Immature natural killer cell (primary cell): ENCODE measurements at regions not wholly inside any gene's neighbourhood (a gene's known extent, or its start where the extent isn't known, plus 50 kb on each side); places are given as distances from the start of the nearest gene placed in this dataset.

ENCODE experiments used
- DNase-seq, 3 donors: peaks; one replicate each; pipeline ENCODE4 v3.0.0; 2022; ENCODE audit warnings: mixed read lengths in 1 of 3
- H3K27ac Mint-ChIP-seq, 6 donors: one replicate each; pipeline ENCODE4 v1.8.0; 2020; ENCODE audit warnings: mixed read lengths in 6 of 6, mild to moderate bottlenecking in 5 of 6, inconsistent platforms in 4 of 6, moderate library complexity in 3 of 6
- H3K27me3 Mint-ChIP-seq, 3 donors: one replicate each; pipeline ENCODE4 v1.8.0; 2020 to 2021; ENCODE audit warnings: low read depth in 3 of 3, mild to moderate bottlenecking in 3 of 3, mixed read lengths in 3 of 3, moderate library complexity in 3 of 3, inconsistent platforms in 1 of 3
- H3K36me3 Mint-ChIP-seq, 3 donors: one replicate each; pipeline ENCODE4 v1.8.0; 2020; ENCODE audit warnings: mixed read lengths in 3 of 3, inconsistent platforms in 2 of 3, mild to moderate bottlenecking in 2 of 3
- H3K4me1 Mint-ChIP-seq, 2 donors: one replicate each; pipeline ENCODE4 v1.8.0; 2020; ENCODE audit warnings: inconsistent platforms in 2 of 2, mild to moderate bottlenecking in 2 of 2, mixed read lengths in 2 of 2, moderate library complexity in 1 of 2
- H3K4me3 Mint-ChIP-seq, 5 donors: one replicate each; pipeline ENCODE4 v1.8.0; 2020; ENCODE audit warnings: mild to moderate bottlenecking in 5 of 5, mixed read lengths in 5 of 5, inconsistent platforms in 3 of 5, moderate library complexity in 3 of 5
- H3K9me3 Mint-ChIP-seq, 6 donors: one replicate each; pipeline ENCODE4 v1.8.0; 2020; ENCODE audit warnings: mild to moderate bottlenecking in 6 of 6, mixed read lengths in 6 of 6, inconsistent platforms in 4 of 6, moderate library complexity in 3 of 6

GRCh38 chr9:13431692-13432091, 152.2 kb upstream of the MPDZ start:
- Mint-ChIP-seq H3K4me3 (no peak overlapping the region), H3K9me3 (peaks cover 0 to 15% (median 4%) of the 10 kb centered on the region in 6 donors), H3K4me1 (no peaks in the 10 kb centered on the region), H3K27me3 (peaks cover 0 to 3% (median 0%) of the 10 kb centered on the region in 3 donors), H3K36me3 (no peaks in the 10 kb centered on the region), H3K27ac (no peak overlapping the region)
- DNase-seq: no peak

DNA sequence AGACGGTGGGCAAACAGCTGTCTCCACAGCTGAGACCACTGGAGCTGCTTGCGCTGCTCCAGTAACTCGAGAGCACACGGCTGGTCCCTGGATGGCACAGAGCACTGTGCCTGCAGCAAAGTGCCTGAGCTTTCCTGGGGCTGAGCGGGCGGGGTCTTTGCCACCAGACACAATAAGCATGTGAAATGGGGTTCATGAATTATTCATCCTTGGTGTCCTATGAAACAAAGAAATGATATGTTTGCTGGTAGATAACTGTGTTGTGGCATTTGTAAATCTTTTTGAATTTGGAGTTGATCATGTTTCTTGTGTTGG, 151.7 kb upstream of the MPDZ start:
- Mint-ChIP-seq H3K27ac (no peak overlapping the region), H3K36me3 (peaks cover 0 to 2% (median 0%) of the 10 kb centered on the region in 3 donors), H3K4me3 (no peak overlapping the region), H3K4me1 (no peaks in the 10 kb centered on the region), H3K27me3 (peaks cover 0 to 3% (median 0%) of the 10 kb centered on the region in 3 donors), H3K9me3 (peaks cover 0 to 15% (median 3%) of the 10 kb centered on the region in 6 donors)
- no peak for DNase-seq

GRCh38 chr9:13430368-13431221, 151.1 kb upstream of the MPDZ start:
- Mint-ChIP-seq H3K36me3 (peaks cover 0 to 3% (median 0%) of the 10 kb centered on the region in 3 donors), H3K27ac (no peak overlapping the region), H3K4me3 (no peak overlapping the region), H3K4me1 (no peaks in the 10 kb centered on the region), H3K27me3 (no peaks in the 10 kb centered on the region), H3K9me3 (peaks cover 0 to 12% (median 2%) of the 10 kb centered on the region in 6 donors)
- no peak for DNase-seq

DNA sequence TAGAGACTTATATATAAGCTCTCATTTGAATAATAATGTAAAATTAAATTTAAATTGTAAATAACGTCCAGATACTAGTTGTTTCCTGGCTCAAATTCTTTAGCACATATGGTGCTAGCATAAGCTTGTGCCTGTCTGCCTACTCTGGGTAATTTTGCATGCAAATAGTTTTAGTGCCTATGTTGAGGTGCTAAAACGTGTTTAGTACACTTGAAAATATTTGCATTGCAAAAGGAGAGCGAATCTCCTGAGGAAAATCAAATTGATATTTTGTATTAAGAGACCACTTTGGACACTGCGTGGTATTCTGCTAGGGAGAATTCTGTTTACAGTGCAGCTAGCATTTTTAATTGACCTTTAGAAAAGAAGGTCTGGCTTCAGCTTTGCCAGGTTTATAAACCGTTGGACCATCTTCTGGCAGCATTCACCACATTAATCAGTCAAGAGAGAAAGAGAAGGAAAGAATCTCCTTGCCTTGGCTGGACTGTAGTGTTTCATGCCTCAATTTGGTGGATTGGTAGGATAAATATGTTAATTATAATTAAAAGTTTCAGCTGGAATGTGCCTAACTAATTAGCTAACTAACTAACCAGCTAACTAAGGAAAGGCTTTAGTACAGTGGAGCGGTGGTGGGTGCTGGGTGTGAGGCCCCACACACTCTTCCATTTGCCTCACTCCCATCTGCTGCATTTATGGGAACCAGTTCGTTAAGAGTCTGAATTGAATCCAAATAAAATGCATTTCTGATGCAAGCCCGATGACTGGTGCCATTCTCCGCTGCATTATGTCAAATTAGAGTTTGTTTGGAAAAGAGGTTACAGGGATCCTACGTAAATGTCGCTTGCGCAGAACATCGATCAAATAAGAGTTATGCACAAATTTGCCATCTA, 150.1 kb upstream of the MPDZ start:
- no peak for DNase-seq
- Mint-ChIP-seq H3K27ac (no peak overlapping the region), H3K27me3 (peaks cover 0 to 2% (median 0%) of the 10 kb centered on the region in 3 donors), H3K9me3 (peaks cover 0 to 15% (median 4%) of the 10 kb centered on the region in 6 donors), H3K36me3 (peaks cover 0 to 3% (median 0%) of the 10 kb centered on the region in 3 donors), H3K4me3 (no peak overlapping the region), H3K4me1 (no peaks in the 10 kb centered on the region)

DNA sequence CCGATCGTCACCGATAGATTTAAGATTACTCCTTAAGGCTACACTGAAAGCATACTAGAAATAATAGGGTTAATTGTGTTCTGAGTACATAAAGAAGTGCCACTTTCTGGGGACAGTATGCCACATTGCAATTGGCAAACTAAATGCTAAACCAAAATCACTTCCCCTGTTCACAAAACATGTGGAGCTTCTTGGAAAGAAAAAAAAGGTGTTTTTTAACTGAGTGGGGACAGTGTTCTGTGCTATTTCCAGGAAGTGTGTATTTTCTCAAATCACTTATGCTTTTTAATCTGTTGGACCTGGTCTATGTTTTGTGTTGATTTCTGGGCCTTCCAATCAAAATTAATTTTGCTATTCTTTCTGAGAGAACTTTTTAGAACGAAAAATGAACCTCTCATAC, 149.3 kb upstream of the MPDZ start:
- Mint-ChIP-seq H3K27ac (no peak overlapping the region), H3K36me3 (peaks cover 0 to 3% (median 0%) of the 10 kb centered on the region in 3 donors), H3K27me3 (peaks cover 0 to 2% (median 0%) of the 10 kb centered on the region in 3 donors), H3K4me1 (no peaks in the 10 kb centered on the region), H3K9me3 (peaks cover 0 to 18% (median 5%) of the 10 kb centered on the region in 6 donors), H3K4me3 (no peak overlapping the region)
- DNase-seq: no peak

- Mint-ChIP-seq H3K9me3 (peaks cover 0 to 18% (median 5%) of the 10 kb centered on the region in 6 donors), H3K4me1 (no peaks in the 10 kb centered on the region), H3K4me3 (no peak overlapping the region), H3K27me3 (peaks cover 0 to 2% (median 0%) of the 10 kb centered on the region in 3 donors), H3K27ac (no peak overlapping the region), H3K36me3 (peaks cover 0 to 3% (median 0%) of the 10 kb centered on the region in 3 donors)
- no peak for DNase-seq
Observed at GRCh38 chr9:13427587-13427986, 148.1 kb upstream of the MPDZ start.

DNA sequence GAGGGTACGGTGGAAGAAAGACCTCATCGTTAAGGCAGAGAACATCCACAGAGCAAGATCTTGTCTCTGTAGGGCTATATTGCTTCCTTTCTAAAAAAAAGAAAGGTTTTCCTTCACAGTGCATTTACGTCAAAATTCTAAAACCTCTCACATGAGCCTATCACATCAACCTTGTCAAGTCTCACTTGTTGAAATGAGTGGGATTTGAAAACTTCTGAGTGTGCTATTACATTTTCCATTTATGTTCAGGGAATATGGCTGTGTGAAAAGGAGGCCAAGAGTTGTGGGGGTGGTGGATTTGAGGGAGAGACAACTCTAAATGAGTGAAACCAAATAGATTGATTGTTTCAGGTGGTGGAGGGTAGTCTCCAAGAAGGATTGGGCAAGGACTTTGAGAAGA, 147.1 kb upstream of the MPDZ start:
- Mint-ChIP-seq H3K27ac (no peak overlapping the region), H3K27me3 (peaks cover 0 to 2% (median 0%) of the 10 kb centered on the region in 3 donors), H3K9me3 (peaks cover under 1 to 13% (median 4%) of the 10 kb centered on the region in 6 donors), H3K36me3 (peaks cover 0 to 3% (median 0%) of the 10 kb centered on the region in 3 donors), H3K4me3 (no peak overlapping the region), H3K4me1 (no peaks in the 10 kb centered on the region)
- DNase-seq: no peak

DNA sequence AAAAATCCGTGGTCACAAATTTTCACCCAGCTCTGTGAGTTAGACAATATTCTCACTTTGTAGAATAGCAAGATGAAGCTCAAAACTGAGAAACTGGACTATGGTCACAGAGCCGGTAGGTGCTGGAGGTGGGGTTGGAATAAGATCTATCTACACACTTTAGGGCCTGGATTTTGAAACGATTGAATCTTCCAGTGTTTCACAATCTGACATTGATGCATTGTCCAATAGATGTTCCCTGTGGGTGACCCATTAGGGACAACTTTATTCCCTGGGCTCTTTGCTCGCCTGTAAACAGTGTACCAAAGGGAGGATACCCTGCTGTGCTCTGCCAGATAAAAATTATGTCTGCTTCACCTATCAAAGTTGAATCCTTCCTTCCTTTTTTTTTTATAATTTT, 145.4 kb upstream of the MPDZ start:
- no peak overlapping the region for H3K27ac Mint-ChIP-seq
- H3K4me1 Mint-ChIP-seq: no peaks in the 10 kb centered on the region
- peaks cover 0 to 3% (median 0%) of the 10 kb centered on the region in 3 donors for H3K36me3 Mint-ChIP-seq
- H3K9me3 Mint-ChIP-seq: peaks cover 2 to 14% (median 5%) of the 10 kb centered on the region in 6 donors
- no peak overlapping the region for H3K4me3 Mint-ChIP-seq
- peaks cover 0 to 2% (median 0%) of the 10 kb centered on the region in 3 donors for H3K27me3 Mint-ChIP-seq
- DNase-seq: no peak

- Mint-ChIP-seq H3K27me3 (peaks cover 0 to 2% (median 0%) of the 10 kb centered on the region in 3 donors), H3K4me1 (no peaks in the 10 kb centered on the region), H3K9me3 (peaks cover 2 to 14% (median 5%) of the 10 kb centered on the region in 6 donors), H3K36me3 (peaks cover 0 to 3% (median 0%) of the 10 kb centered on the region in 3 donors), H3K4me3 (no peak overlapping the region), H3K27ac (no peak overlapping the region)
- no peak for DNase-seq
Observed at GRCh38 chr9:13424204-13424603, 144.7 kb upstream of the MPDZ start.

DNA sequence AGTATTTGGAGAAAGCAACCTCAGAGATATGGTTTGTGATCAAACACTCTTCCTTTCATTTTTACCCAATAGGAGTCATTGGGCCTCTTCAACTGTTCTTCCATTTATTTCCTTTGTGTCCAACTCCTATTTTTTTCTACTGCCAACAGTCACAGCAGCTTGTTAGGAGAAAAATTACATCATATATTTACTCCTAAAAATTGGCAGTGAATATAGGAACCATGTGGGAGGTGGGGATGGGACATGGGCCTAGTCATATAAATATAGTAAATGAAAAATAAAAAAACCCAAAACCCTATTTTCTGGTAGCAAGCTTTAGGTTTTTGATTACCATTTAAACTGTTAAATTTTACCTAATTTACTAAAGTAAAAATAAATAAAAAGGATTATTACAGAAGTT, 134.9 kb upstream of the MPDZ start:
- H3K27me3 Mint-ChIP-seq: no peaks in the 10 kb centered on the region
- no peaks in the 10 kb centered on the region for H3K36me3 Mint-ChIP-seq

DNA sequence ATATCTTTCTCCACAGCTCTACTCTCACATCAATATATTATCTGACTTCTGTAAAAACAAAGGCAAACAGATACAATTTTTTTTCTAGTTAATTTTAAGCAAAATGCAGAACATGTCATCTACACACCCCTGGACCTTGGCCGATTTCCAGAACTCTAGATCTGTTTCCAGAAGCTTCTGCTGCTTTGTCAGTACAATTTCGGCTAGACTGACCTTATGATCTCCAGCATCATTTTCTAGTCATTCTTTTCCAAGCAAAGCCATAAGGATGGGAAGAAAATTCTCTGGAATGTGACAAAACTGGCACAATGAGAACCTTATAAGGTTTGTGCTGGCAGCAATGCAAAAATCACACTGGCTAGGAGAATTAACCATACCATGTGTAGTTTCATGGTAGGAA, 132.8 kb upstream of the MPDZ start:
- peaks cover 0 to 17% (median 5%) of the 10 kb centered on the region in 6 donors for H3K9me3 Mint-ChIP-seq
- DNase-seq: no peak
- no peaks in the 10 kb centered on the region for H3K36me3 Mint-ChIP-seq
- H3K4me3 Mint-ChIP-seq: no peak overlapping the region
- no peaks in the 10 kb centered on the region for H3K4me1 Mint-ChIP-seq
- H3K27me3 Mint-ChIP-seq: peaks cover 0 to 3% (median 0%) of the 10 kb centered on the region in 3 donors
- H3K27ac Mint-ChIP-seq: no peak overlapping the region

More for the DNA sequence above, 134.9 kb upstream of the MPDZ start:
- Mint-ChIP-seq H3K4me3 (no peak overlapping the region), H3K4me1 (no peaks in the 10 kb centered on the region), H3K27ac (no peak overlapping the region), H3K9me3 (peaks cover 0 to 16% (median 4%) of the 10 kb centered on the region in 6 donors)
- no peak for DNase-seq

DNA sequence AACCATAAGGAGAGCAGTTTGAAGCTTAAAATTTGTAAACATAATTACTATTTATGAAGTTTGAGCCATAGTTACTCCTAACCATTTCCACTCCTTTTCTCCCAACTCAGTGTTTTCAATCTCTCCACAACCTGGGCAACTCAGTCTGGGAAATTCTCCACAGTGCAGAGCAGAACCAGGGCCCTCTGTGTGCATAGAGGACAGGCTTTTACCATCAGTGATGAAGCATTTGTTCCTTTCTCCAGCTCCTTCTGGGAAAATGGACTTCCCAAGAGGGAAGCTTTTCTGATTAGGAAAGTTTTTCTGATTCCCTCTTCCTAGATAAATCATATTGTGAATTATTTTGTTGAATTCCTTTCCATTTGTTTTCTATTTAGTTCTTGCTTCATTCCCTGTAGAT, 132.3 kb upstream of the MPDZ start:
- Mint-ChIP-seq H3K36me3 (no peaks in the 10 kb centered on the region), H3K27me3 (peaks cover 0 to 3% (median 0%) of the 10 kb centered on the region in 3 donors), H3K27ac (no peak overlapping the region), H3K4me3 (no peak overlapping the region), H3K4me1 (no peaks in the 10 kb centered on the region), H3K9me3 (peaks cover 2 to 17% (median 6%) of the 10 kb centered on the region in 6 donors)
- no peak for DNase-seq

GRCh38 chr9:13410566-13411031, 131.1 kb upstream of the MPDZ start:
- Mint-ChIP-seq H3K9me3 (peaks cover 0 to 11% (median 3%) of the 10 kb centered on the region in 6 donors), H3K4me3 (no peak overlapping the region), H3K4me1 (no peaks in the 10 kb centered on the region), H3K36me3 (no peaks in the 10 kb centered on the region), H3K27me3 (peaks cover 0 to 3% (median 0%) of the 10 kb centered on the region in 3 donors), H3K27ac (no peak overlapping the region)
- no peak for DNase-seq

GRCh38 chr9:13397661-13398060, 118.2 kb upstream of the MPDZ start:
- H3K27me3 Mint-ChIP-seq: peaks cover 0 to 2% (median 1%) of the 10 kb centered on the region in 3 donors
- no peak overlapping the region for H3K4me3 Mint-ChIP-seq
- H3K9me3 Mint-ChIP-seq: peaks cover 0 to 36% (median 15%) of the 10 kb centered on the region in 6 donors
- no peak overlapping the region for H3K27ac Mint-ChIP-seq
- H3K4me1 Mint-ChIP-seq: no peaks in the 10 kb centered on the region
- no peak for DNase-seq
- no peaks in the 10 kb centered on the region for H3K36me3 Mint-ChIP-seq
